GM12873 (cell line): ENCODE measurements at regions not wholly inside any gene's neighbourhood (a gene's known extent, or its start where the extent isn't known, plus 50 kb on each side); places are given as distances from the start of the nearest gene placed in this dataset.
A peak's percentile ranks its signal among the peaks of the same experiment; 100 is the strongest.

Experiments
- CTCF ChIP-seq: IDR thresholded peaks from 2 replicates; pipeline ENCODE4 v1.5.1; 2012; ENCODE audit warnings: low read depth, mild to moderate bottlenecking, moderate library complexity, low read length, control low read depth; ENCODE audit not compliant: insufficient read depth; ENCODE audit errors: missing control alignments

GRCh38 chr7:46135557-46135956 is 214.5 kb upstream of the IGFBP3 start:
- TF ChIP-seq CTCF, result no peak

DNA sequence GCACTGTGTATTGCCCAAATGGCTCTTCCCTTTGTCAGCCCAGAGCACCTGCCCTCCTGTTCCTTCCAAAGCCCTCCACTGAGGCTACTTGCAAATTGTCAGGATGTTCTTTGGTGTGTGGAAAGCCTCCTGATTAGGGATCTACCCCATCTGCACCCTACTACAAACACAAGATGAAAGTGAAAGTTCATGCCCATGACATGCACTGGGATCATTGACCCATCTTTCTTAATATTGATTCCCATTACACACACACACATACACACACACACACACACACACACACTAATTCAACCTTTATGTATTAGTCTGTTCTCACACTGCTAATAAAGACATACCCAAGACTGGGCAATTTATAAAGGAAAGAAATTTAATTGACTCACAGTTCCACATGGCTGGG is 213.7 kb upstream of the IGFBP3 start:
- no peak for TF ChIP-seq CTCF

DNA sequence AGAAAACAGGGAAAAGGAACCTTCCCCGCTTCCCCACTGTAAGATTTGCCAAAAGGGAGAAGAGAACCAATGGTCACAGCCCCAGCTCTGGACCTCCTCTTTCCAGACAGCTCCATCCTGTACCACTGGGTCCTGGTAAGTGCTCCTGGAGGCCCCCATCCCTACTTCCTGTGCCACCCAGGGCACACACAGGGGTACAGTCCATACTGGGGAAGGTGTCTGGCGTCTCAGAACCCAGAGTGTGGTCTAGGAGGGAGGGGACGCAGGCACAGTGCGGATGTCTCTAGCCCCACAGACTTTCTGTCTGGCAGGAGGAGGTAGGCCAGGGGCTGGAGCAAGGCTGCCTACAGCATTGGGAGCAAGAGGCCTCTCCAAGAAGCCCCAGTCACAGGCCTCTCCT is 213.3 kb upstream of the IGFBP3 start:
- TF ChIP-seq CTCF, result no peak

- no peak for TF ChIP-seq CTCF
These were observed 212.7 kb upstream of the IGFBP3 start for GRCh38 chr7:46133751-46134150.

DNA sequence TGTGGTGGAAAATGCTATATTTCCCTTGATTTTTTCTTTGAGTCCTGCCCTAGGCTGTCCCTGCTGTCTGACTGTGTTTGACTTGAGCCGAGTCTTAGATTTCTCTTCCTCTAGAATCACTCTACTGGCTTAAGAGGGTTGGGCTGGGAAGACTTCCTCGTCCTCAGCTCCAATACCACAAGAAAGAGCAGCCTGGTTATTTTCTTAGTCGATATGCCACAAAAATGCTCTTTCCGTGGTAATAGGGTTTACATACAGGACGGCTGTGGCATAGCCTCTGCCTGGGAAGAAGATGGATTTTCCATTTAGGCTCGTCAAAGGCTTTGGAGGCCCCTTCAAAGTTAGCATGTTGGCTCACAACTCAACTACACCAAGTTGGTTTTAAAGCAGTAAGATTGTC is 212.0 kb upstream of the IGFBP3 start:
- no peak for TF ChIP-seq CTCF

DNA sequence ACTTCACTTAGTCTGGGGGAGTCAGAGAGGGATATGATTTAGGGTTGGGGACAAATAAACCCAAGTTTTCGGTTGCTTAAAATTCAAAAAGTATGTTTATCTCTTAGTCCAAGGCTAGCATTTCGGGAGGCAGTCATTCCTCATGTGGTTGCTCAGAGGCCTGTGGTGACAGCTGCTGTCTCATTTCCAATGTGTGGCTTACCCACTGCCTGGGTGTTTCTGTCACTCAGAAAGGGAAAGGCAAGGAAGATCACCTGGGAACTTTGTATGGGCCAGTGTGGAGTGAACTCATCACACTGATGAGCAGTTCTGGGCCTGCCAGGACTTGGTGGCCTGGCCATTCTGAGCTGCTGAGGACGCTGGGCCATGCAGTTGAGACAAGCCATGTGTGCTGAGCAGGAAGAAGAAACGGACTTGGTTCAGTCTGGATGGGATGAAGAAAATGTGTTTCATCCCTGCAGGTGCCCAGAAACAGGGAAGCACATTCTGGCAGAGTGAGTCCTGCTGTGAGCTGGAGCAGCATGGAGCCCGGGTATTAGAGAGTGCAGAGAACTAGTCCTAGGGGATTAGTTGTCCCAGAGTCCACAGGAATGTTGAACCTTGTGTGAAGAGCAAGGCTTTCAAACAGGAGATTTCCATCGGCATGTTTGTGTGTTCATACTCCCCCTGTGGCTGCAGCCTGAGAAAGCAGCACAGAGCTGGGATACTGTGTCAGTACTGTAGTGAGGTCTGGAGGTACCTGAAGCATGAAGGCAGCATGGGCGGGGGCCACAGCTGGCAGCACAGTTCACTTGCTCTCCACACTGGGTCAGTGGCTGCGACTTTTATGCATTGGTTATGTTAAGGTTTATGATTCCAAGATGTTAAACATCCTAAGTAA is 211.1 kb upstream of the IGFBP3 start:
- peak; percentile 18 for TF ChIP-seq CTCF

DNA sequence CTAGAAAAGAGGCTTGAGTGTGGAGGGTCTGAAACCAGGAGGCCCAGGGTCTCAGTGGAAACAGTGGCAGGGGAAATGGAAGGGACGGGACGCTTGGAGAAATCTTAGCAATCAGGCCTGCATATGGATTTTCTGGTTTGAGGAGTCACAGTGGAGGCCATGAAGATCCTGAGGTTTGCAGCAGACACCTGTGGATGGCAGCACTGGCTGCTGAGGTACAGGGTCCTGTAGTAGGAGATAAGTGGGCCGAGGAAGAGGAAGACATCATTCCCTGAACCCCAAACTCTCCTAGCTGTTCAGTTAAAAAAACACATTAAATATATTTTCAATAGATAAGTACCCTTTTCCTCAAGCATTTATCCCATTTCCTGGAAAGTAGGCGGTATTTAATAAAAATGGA is 208.8 kb upstream of the IGFBP3 start:
- peak; percentile 68 for TF ChIP-seq CTCF
